GM23338 (cell line): ENCODE measurements at regions not wholly inside any gene's neighbourhood (a gene's known extent, or its start where the extent isn't known, plus 50 kb on each side); places are given as distances from the start of the nearest gene placed in this dataset.

Experiments used
- ATAC-seq: fragments of 200-7000 bp; cut with Tn5 transposase; 3 replicates; pipeline ENCODE4 v1.9.1; 2020
- DNase-seq: peaks from one replicate; pipeline ENCODE4 v3.0.0-alpha.2; 2015; ENCODE audit warnings: low spot score
- H2AFZ ChIP-seq: fragments of 200-600 bp; sonication (generic); 2 replicates; pipeline ENCODE4 v1.8.0; 2016; ENCODE audit warnings: antibody characterized with exemption, mild to moderate bottlenecking, moderate library complexity
- H3F3A ChIP-seq: fragments of 200-600 bp; sonication (generic); replicated peaks from 2 replicates; pipeline ENCODE4 v1.8.0; 2017; ENCODE audit warnings: antibody characterized with exemption, mixed run types, low read depth
- H3K27ac ChIP-seq: fragments of 200-600 bp; sonication (generic); 2 replicates; pipeline ENCODE4 v1.6.1; 2016; ENCODE audit warnings: low read depth
- H3K27me3 ChIP-seq: fragments of 200-600 bp; sonication (generic); 2 replicates; pipeline ENCODE4 v1.8.0; 2016; ENCODE audit warnings: mild to moderate bottlenecking, mixed run types, moderate library complexity; ENCODE audit not compliant: insufficient read depth
- H3K36me3 ChIP-seq: fragments of 200-600 bp; sonication (generic); 2 replicates; pipeline ENCODE4 v1.8.0; 2016; ENCODE audit warnings: mild to moderate bottlenecking; ENCODE audit not compliant: insufficient read depth
- H3K4me1 ChIP-seq: fragments of 200-600 bp; sonication (generic); 2 replicates; pipeline ENCODE4 v1.8.0; 2016; ENCODE audit warnings: mild to moderate bottlenecking, moderate library complexity; ENCODE audit not compliant: insufficient read depth
- H3K4me2 ChIP-seq: fragments of 200-600 bp; sonication (generic); 2 replicates; pipeline ENCODE4 v1.7.1; 2017; ENCODE audit warnings: mixed run types
- H3K4me3 ChIP-seq: fragments of 200-600 bp; sonication (generic); 2 replicates; pipeline ENCODE4 v1.6.1; 2016; ENCODE audit warnings: mixed run types
- H3K79me2 ChIP-seq: fragments of 200-600 bp; sonication (generic); replicated peaks from 2 replicates; pipeline ENCODE4 v1.8.0; 2017; ENCODE audit warnings: mild to moderate bottlenecking; ENCODE audit not compliant: insufficient read depth
- H3K9me2 ChIP-seq: fragments of 200-600 bp; sonication (generic); 2 replicates; pipeline ENCODE4 v1.8.0; 2017; ENCODE audit not compliant: insufficient read depth
- H4K20me1 ChIP-seq: fragments of 200-600 bp; sonication (generic); replicated peaks from 2 replicates; pipeline ENCODE4 v1.8.0; 2017; ENCODE audit warnings: mild to moderate bottlenecking; ENCODE audit not compliant: insufficient read depth
- H3K27ac Mint-ChIP-seq: 2 replicates; pipeline ENCODE4 v1.8.0; 2020; ENCODE audit warnings: inconsistent platforms, mild to moderate bottlenecking, moderate library complexity, mixed read lengths
- H3K27me3 Mint-ChIP-seq: 3 replicates; pipeline ENCODE4 v1.8.0; 2022; ENCODE audit warnings: low read depth, mild to moderate bottlenecking, moderate library complexity, mixed read lengths, inconsistent platforms; ENCODE audit not compliant: insufficient read depth, poor library complexity
- H3K36me3 Mint-ChIP-seq: 3 replicates; pipeline ENCODE4 v1.8.0; 2021; ENCODE audit warnings: low read depth, mild to moderate bottlenecking, inconsistent platforms, moderate library complexity, mixed read lengths
- H3K4me1 Mint-ChIP-seq: 3 replicates; pipeline ENCODE4 v1.8.0; 2020; ENCODE audit warnings: mild to moderate bottlenecking, inconsistent platforms, mixed read lengths
- H3K4me3 Mint-ChIP-seq: 3 replicates; pipeline ENCODE4 v1.8.0; 2021; ENCODE audit warnings: moderate library complexity, mild to moderate bottlenecking, inconsistent platforms, mixed read lengths
- H3K9me3 Mint-ChIP-seq: 3 replicates; pipeline ENCODE4 v1.8.0; 2020; ENCODE audit warnings: moderate library complexity, mild to moderate bottlenecking, inconsistent platforms, mixed read lengths
- CREB1 ChIP-seq: fragments of 250-450 bp; sonication (Bioruptor Pico); IDR thresholded peaks from 2 replicates; pipeline ENCODE4 v1.5.0; 2020; ENCODE audit warnings: low read depth, mild to moderate bottlenecking, moderate library complexity
- CTCF ChIP-seq, 2 experiments: fragments of 200-600 bp in 1 of 2; sonication (generic) in 1 of 2; conservative IDR thresholded peaks; 2 replicates each; pipeline versions ENCODE4 v1.5.1 to v1.6.1; 2016 to 2017; ENCODE audit warnings: antibody characterized with exemption in 2 of 2, low read depth in 2 of 2, mild to moderate bottlenecking in 2 of 2, moderate library complexity in 1 of 2
- ETS1 ChIP-seq: IDR thresholded peaks from 2 replicates; pipeline ENCODE4 v1.6.1; 2016; ENCODE audit warnings: antibody characterized with exemption
- EZH2 ChIP-seq: fragments of 200-600 bp; sonication (generic); IDR thresholded peaks from one replicate; pipeline ENCODE4 v1.8.0; 2017; ENCODE audit warnings: antibody characterized with exemption, mild to moderate bottlenecking, low read depth; ENCODE audit not compliant: unreplicated experiment
- EZH2phosphoT487 ChIP-seq: fragments of 200-600 bp; sonication (generic); IDR thresholded peaks from one replicate; pipeline ENCODE4 v1.8.1; 2018; ENCODE audit warnings: antibody characterized with exemption; ENCODE audit not compliant: unreplicated experiment
- JUNB ChIP-seq: IDR thresholded peaks from one replicate; pipeline ENCODE4 v1.6.1; 2016; ENCODE audit warnings: antibody characterized with exemption; ENCODE audit not compliant: unreplicated experiment
- NANOG ChIP-seq: IDR thresholded peaks from 2 replicates; pipeline ENCODE4 v1.6.1; 2016; ENCODE audit warnings: antibody characterized with exemption, borderline replicate concordance
- POLR2AphosphoS5 ChIP-seq: IDR thresholded peaks from 2 replicates; pipeline ENCODE4 v1.6.1; 2016; ENCODE audit warnings: antibody characterized with exemption, low read depth
- REST ChIP-seq: IDR thresholded peaks from one replicate; pipeline ENCODE4 v1.6.1; 2018; ENCODE audit warnings: antibody characterized with exemption; ENCODE audit not compliant: unreplicated experiment
- STAT1 ChIP-seq: IDR thresholded peaks from one replicate; pipeline ENCODE4 v1.6.1; 2016; ENCODE audit warnings: antibody characterized with exemption; ENCODE audit not compliant: unreplicated experiment
- ZNF114 ChIP-seq: fragments of 250-450 bp; sonication (Bioruptor Pico); IDR thresholded peaks from 2 replicates; pipeline ENCODE4 v1.5.0; 2020; ENCODE audit warnings: mild to moderate bottlenecking, moderate library complexity
- ZNF331 ChIP-seq: fragments of 250-450 bp; sonication (Bioruptor Pico); IDR thresholded peaks from 2 replicates; pipeline ENCODE4 v1.5.0; 2020; ENCODE audit warnings: low read depth, mild to moderate bottlenecking, moderate library complexity
- ZNF462 ChIP-seq: fragments of 250-450 bp; sonication (Bioruptor Pico); IDR thresholded peaks from 2 replicates; pipeline ENCODE4 v1.5.0; 2020; ENCODE audit warnings: mild to moderate bottlenecking, moderate library complexity

DNA sequence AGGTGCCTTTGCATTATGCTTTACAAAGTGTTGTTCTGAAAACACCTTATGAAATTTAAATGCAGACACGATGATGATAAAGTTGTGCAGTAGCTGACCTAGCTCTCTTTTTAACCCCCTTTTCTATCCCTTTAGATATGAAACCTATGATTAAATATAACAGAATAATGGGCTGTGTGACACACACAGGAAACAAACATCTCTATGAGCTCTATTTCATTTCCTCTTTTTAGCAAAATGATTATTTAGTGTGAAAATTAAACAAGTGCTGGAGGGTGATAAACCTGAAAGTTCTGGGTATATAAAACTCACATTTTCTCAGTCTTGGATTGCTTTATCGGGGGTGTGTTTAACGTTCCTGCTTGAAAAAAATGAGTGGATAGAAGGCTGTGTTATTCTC lies 1310.5 kb upstream of the CELF2 start:
- no peaks in the 10 kb centered on the region for H3K36me3 Mint-ChIP-seq
- no peaks in the 10 kb centered on the region for H3K4me1 Mint-ChIP-seq
- H3K27ac Mint-ChIP-seq, result no peak overlapping the region

More for the DNA sequence above, 1310.5 kb upstream of the CELF2 start:
- H3K36me3 ChIP-seq, result no peaks in the 10 kb centered on the region
- no peaks in the 10 kb centered on the region for H3K79me2 ChIP-seq
- no peak overlapping the region for H3K4me2 ChIP-seq
- no peaks in the 10 kb centered on the region for H3K27me3 ChIP-seq
- no peaks in the 10 kb centered on the region for H3F3A ChIP-seq
- no peaks in the 10 kb centered on the region for H3K27me3 Mint-ChIP-seq
- H3K4me1 ChIP-seq, result no peaks in the 10 kb centered on the region
- H3K27ac ChIP-seq, result no peak overlapping the region
- H3K4me3 ChIP-seq, result no peak overlapping the region
- H3K4me3 Mint-ChIP-seq, result no peak overlapping the region
- ATAC-seq (no peak), DNase-seq (no peak)
- TF ChIP-seq ZNF331 (CRISPR knock-in tag) (no peak), ZNF462 (CRISPR knock-in tag) (no peak), CTCF (conservative IDR thresholded peaks at IDR 0.05; ENCODE audit: low read depth in 2 of 2) (no peak), ZNF114 (CRISPR knock-in tag) (no peak), REST (no peak), NANOG (no peak), POLR2AphosphoS5 (no peak), EZH2 (no peak), EZH2phosphoT487 (no peak), ETS1 (no peak), CREB1 (no peak), STAT1 (no peak), JUNB (no peak)
- no peaks in the 10 kb centered on the region for H4K20me1 ChIP-seq
- peaks cover under 1% of the 10 kb centered on the region; the same call in 2 of the 3 replicates for H3K9me3 Mint-ChIP-seq
- H3K9me2 ChIP-seq, result no peaks in the 10 kb centered on the region
- H2AFZ ChIP-seq, result no peak overlapping the region
